HG02943 (cell line): ENCODE measurements at regions not wholly inside any gene's neighbourhood (a gene's known extent, or its start where the extent isn't known, plus 50 kb on each side); places are given as distances from the start of the nearest gene placed in this dataset.

Experiments used
- ATAC-seq: cut with Tn5 transposase; IDR thresholded peaks from one replicate; pipeline ENCODE4 v1.9.1; 2021; ENCODE audit warnings: mild to moderate bottlenecking, low read depth, moderate library complexity; ENCODE audit not compliant: unreplicated experiment

GRCh38 chr2:171225989-171226388 is 65.3 kb upstream of the TLK1 start:
- ATAC-seq, result no peak

- no peak for ATAC-seq
Measured at GRCh38 chr2:171225302-171225980, 64.7 kb upstream of the TLK1 start.

DNA sequence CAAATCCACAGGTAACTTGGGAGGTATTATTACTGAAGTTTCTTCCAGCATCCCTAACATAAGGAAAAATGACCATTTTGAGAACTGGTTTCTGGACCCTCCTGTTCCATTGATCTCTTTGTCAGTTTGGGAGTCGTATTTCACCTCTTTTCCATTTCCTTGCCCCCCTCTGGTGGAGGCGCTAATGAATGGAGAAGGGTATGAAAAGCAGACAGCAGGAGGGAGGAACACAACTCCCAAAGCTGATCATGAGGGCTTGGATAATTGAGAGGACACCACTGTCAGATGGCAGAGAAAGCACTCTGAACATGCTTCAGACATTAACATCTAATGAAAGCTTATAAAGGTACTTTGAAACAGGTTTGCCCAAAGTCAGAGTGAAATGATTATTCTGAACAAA is 56.6 kb upstream of the TLK1 start:
- no peak for ATAC-seq

DNA sequence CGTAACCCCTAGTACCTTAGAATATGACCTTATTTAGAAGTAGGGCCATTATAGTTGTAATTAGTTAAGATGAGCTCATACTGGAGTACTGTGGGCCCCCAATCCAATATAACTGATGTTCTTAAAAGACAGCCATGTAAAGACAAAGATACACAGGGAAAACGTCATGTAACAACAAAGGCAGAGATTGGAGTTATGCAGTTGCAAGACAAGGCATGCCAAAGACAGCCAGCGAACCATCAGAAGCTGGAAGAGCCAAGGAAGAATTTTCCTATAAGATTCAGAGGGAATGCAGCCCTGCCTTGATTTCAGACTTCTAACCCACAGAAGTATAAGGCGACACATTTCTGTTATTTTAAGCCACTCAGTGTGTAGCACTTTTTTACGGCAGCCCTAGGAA is 55.9 kb upstream of the TLK1 start:
- ATAC-seq, result no peak

DNA sequence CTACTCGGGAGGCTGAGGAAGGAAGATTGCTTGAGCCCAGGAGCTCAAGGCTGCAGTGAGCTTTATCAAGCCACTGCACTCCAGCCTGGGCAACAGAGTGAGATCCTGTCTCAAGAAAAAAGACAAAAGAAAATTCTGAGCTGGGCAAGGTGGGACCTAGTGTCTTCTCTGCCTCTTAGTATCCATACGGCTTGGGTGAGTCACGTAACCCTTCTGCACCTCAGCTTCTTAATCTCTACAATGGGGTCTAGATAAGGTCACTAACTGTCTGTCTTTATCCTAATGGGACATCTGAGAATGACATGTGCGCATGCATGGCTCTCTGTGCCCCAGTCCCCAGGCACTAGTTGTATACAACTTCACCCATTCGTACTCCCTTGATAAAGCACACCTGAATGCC is 53.4 kb upstream of the TLK1 start:
- no peak for ATAC-seq

DNA sequence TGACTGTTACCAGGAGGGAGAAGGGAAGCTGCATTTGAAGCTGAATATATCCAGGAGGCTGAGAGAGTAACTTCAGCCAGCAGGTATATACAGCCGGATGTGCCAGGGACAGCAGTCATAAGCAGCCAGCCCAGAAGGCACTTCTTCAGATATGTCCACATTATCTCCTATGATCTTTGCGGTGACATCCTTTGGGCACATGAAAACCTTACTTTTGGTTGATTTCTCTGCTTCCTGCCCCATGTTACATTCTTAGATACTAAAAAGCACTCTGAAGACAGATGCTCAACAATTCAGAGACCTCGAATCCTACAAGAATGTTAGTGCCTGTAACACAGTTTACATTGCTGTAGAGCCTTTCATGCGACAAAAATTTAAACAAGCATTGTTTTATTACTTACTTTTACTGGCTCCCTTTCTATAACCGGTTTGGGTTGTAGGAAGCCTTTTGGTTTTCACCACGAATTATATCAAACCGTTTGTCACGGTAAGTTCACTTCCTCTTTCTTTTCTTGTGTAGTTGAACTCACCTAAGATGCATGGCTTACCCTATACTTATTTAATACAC is 50.3 kb upstream of the TLK1 start:
- ATAC-seq, result peak; percentile 86
